GM23248 (cell line): ENCODE measurements at regions not wholly inside any gene's neighbourhood (a gene's known extent, or its start where the extent isn't known, plus 50 kb on each side); places are given as distances from the start of the nearest gene placed in this dataset.

ENCODE experiments used
- EZH2 ChIP-seq: fragments of 200-600 bp; sonication (generic); IDR thresholded peaks from 2 replicates; pipeline ENCODE4 v1.6.1; 2018; ENCODE audit warnings: antibody characterized with exemption, mild to moderate bottlenecking; ENCODE audit not compliant: insufficient read depth, poor library complexity, severe bottlenecking
- EZH2phosphoT487 ChIP-seq: fragments of 200-600 bp; sonication (generic); IDR thresholded peaks from 2 replicates; pipeline ENCODE4 v1.6.1; 2018; ENCODE audit warnings: antibody characterized with exemption, moderate library complexity, mild to moderate bottlenecking, low read depth; ENCODE audit not compliant: insufficient read depth

DNA sequence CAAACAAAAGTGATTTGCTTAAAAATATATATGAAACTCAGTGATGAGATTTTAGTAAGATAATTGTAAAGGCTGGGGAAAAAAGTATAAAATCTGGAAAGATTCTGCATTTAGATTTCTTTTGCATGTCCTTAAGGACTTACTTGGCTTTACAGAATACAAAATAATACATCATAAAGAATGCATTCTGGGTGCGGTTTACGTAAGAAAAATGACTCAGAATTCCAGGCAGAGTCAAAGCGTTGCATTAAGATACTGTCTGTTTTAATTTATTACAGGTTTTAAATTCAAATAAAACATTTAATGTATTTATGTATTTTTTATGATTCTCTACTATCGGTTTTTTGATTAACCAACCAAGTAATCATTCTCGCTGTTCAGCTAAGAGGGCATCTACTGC, 178.0 kb downstream of the SH3BP4 start:
- TF ChIP-seq EZH2 = no peak
- TF ChIP-seq EZH2phosphoT487 = no peak
